GM12891 (cell line): ENCODE measurements at regions not wholly inside any gene's neighbourhood (a gene's known extent, or its start where the extent isn't known, plus 50 kb on each side); places are given as distances from the start of the nearest gene placed in this dataset.

ENCODE experiments used
- POLR2A ChIP-seq: IDR thresholded peaks from 2 replicates; pipeline ENCODE4 v1.6.1; 2011; ENCODE audit warnings: low read depth, low read length, control low read depth
- POLR2AphosphoS5 ChIP-seq: IDR thresholded peaks from 2 replicates; pipeline ENCODE4 v1.6.1; 2011; ENCODE audit warnings: low read depth, low read length, control low read depth
- POU2F2 ChIP-seq: IDR thresholded peaks from 2 replicates; pipeline ENCODE4 v1.6.1; 2011; ENCODE audit warnings: low read depth, mild to moderate bottlenecking, control low read depth, low read length, moderate library complexity
- TAF1 ChIP-seq: IDR thresholded peaks from 2 replicates; pipeline ENCODE4 v1.6.1; 2011; ENCODE audit warnings: low read depth, low read length, control low read depth

GRCh38 chr15:60101416-60101815, 97.3 kb downstream of the FOXB1 start:
- TF ChIP-seq POLR2A (no peak), POLR2AphosphoS5 (no peak), TAF1 (no peak), POU2F2 (no peak)
